Panc1 (cell line): ENCODE measurements at regions not wholly inside any gene's neighbourhood (a gene's known extent, or its start where the extent isn't known, plus 50 kb on each side); places are given as distances from the start of the nearest gene placed in this dataset.

Source experiments
- ATAC-seq: fragments of 200-7000 bp; cut with Tn5 transposase; 2 replicates; pipeline ENCODE4 v1.9.1; 2020; ENCODE audit warnings: mild to moderate bottlenecking, moderate library complexity
- BruUV-seq: library from RNA; stranded (reverse); fragments of 400-500 nt; replicated peaks from 2 replicates; lab custom pipeline; 2021; lab: Mats Ljungman, UMichigan
- CTCF ChIA-PET: fragments of 300-600 bp; sonication (Branson Sonifier 250); formaldehyde crosslinking; loops from one replicate; lab custom pipeline; 2022; ENCODE audit warnings: antibody characterized with exemption; lab: Charles Lee
- POLR2A ChIA-PET: fragments of 300-600 bp; sonication (Branson Sonifier 250); formaldehyde crosslinking; loops from one replicate; lab custom pipeline; 2022; ENCODE audit warnings: antibody characterized with exemption; lab: Charles Lee
- DNase-seq: peaks from one replicate; pipeline ENCODE4 v3.0.0-alpha.2; 2010; ENCODE audit warnings: low read depth, low spot score
- H3K27ac ChIP-seq: 2 replicates; pipeline ENCODE4 v1.5.1; 2011; ENCODE audit warnings: mild to moderate bottlenecking, low read length, inconsistent platforms
- H3K27me3 ChIP-seq: fragments of 200-500 bp; sonication (Bioruptor generic); 2 replicates; pipeline ENCODE4 v1.6.0; 2014; ENCODE audit warnings: low read length, inconsistent platforms; ENCODE audit not compliant: control insufficient read depth, insufficient read depth
- H3K36me3 ChIP-seq: fragments of 200-500 bp; sonication (Bioruptor generic); 2 replicates; pipeline ENCODE4 v1.5.1; 2014; ENCODE audit warnings: inconsistent platforms, mild to moderate bottlenecking, low read length, moderate library complexity; ENCODE audit not compliant: control insufficient read depth, insufficient read depth
- H3K4me1 ChIP-seq: 2 replicates; pipeline ENCODE4 v1.5.1; 2011; ENCODE audit warnings: inconsistent platforms, mild to moderate bottlenecking, low read length, moderate library complexity; ENCODE audit not compliant: control insufficient read depth, insufficient read depth
- H3K4me3 ChIP-seq, 2 experiments: 2 replicates each; pipeline ENCODE4 v1.5.1; 2011 to 2012; ENCODE audit warnings: low read depth in 2 of 2, low read length in 2 of 2, mild to moderate bottlenecking in 2 of 2, inconsistent platforms in 1 of 2, moderate library complexity in 1 of 2
- H3K9me3 ChIP-seq: fragments of 200-500 bp; sonication (Bioruptor generic); 2 replicates; pipeline ENCODE4 v1.5.1; 2014; ENCODE audit warnings: low read depth, mild to moderate bottlenecking, inconsistent platforms, low read length, moderate library complexity; ENCODE audit not compliant: control insufficient read depth, insufficient read depth
- CTCF ChIP-seq: fragments of 450-650 bp; IDR thresholded peaks from 2 replicates; pipeline ENCODE4 v1.5.1; 2017; ENCODE audit warnings: mild to moderate bottlenecking
- POLR2AphosphoS5 ChIP-seq: IDR thresholded peaks from 2 replicates; pipeline ENCODE4 v1.6.1; 2012; ENCODE audit warnings: mild to moderate bottlenecking, low read depth, low read length, moderate library complexity
- REST ChIP-seq, 2 experiments: IDR thresholded peaks; 2 replicates each; pipeline ENCODE4 v1.6.1; 2011 to 2012; ENCODE audit warnings: low read depth in 2 of 2, control low read depth in 1 of 2, low read length in 1 of 2, mild to moderate bottlenecking in 1 of 2, moderate library complexity in 1 of 2; ENCODE audit not compliant: insufficient read depth in 1 of 2
- SIN3A ChIP-seq: IDR thresholded peaks from 2 replicates; pipeline ENCODE4 v1.6.1; 2012; ENCODE audit warnings: low read depth, mild to moderate bottlenecking, low read length, moderate library complexity, borderline replicate concordance; ENCODE audit not compliant: insufficient read depth
- TCF7L2 ChIP-seq: IDR thresholded peaks from 2 replicates; pipeline ENCODE4 v1.6.1; 2011; ENCODE audit warnings: mild to moderate bottlenecking, low read depth, low read length, inconsistent platforms
- in situ Hi-C: cut with HindIII; loops from 2 replicates; pipeline ENCODE4 v1.10.0; 2016; ENCODE audit warnings: low sequenced_read_pairs, low pct_unique_long_range_greater_than_20kb
- intact Hi-C: fragments of 100-400 bp; cut with micrococcal nuclease; formaldehyde crosslinking; loops from one replicate; pipeline ENCODE4 v1.10.0; 2022; ENCODE audit not compliant: unreplicated experiment

DNA sequence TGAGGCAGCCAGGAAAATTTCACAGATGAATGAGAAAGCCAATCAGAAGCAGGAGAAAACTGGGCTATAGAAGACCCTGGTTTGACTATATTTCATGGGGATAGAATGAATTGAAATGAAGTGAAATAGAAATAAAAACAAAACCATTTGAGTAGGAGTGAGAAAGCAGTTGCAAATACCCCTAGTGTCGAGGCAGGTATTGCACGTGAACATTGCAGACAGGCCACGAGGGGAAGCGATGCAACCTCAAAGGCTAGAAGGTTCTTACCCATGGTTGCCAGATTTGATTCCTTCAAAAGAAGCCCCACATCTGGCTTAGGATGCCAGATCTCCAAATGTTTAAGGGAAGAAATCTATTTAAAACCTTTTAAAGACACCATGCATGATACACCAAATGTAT lies 648.9 kb downstream of the VRK1 start:
- CTCF ChIA-PET: no interaction called here
- Histone ChIP-seq H3K9me3 (no peaks in the 10 kb centered on the region), H3K36me3 (no peaks in the 10 kb centered on the region), H3K4me3 (no peak overlapping the region), H3K27ac (no peak overlapping the region), H3K4me1 (no peaks in the 10 kb centered on the region), H3K27me3 (no peaks in the 10 kb centered on the region)
- TF ChIP-seq REST (IDR thresholded peaks at IDR 0.05; ENCODE audit: insufficient read depth in 1 of 2, low read depth in 2 of 2, low read length in 1 of 2): no peak
- no peak for TF ChIP-seq SIN3A
- no peak for TF ChIP-seq TCF7L2
- no peak for TF ChIP-seq POLR2AphosphoS5
- peak; percentile 7; the same call in 1 of the 2 replicates for TF ChIP-seq CTCF
- intact Hi-C loops: no loop called here
- POLR2A ChIA-PET: no interaction called here
- ATAC-seq: no peak
- no peak for DNase-seq
- in situ Hi-C loops: no loop called here
- no TSS peak for BruUV-seq

- DNase-seq (no peak), ATAC-seq (no peak)
- H3K4me3 ChIP-seq: no peak overlapping the region
- in situ Hi-C loops: no loop called here
- no TSS peak for BruUV-seq
- no peaks in the 10 kb centered on the region for H3K9me3 ChIP-seq
- intact Hi-C loops: no loop called here
- H3K36me3 ChIP-seq: no peaks in the 10 kb centered on the region
- no peaks in the 10 kb centered on the region for H3K27me3 ChIP-seq
- no peaks in the 10 kb centered on the region for H3K4me1 ChIP-seq
- CTCF ChIA-PET: no interaction called here
- POLR2A ChIA-PET: no interaction called here
- H3K27ac ChIP-seq: no peak overlapping the region
- TF ChIP-seq POLR2AphosphoS5 (no peak), CTCF (no peak), SIN3A (no peak), REST (IDR thresholded peaks at IDR 0.05; ENCODE audit: insufficient read depth in 1 of 2, low read depth in 2 of 2, low read length in 1 of 2) (no peak), TCF7L2 (no peak)
Observed at GRCh38 chr14:97452314-97452713, 655.1 kb downstream of the VRK1 start.
